ENCODE measurements at regions not wholly inside any gene's neighbourhood (a gene's known extent, or its start where the extent isn't known, plus 50 kb on each side); places are given as distances from the start of the nearest gene placed in this dataset.
"Not testable (repeated sequence)": the region's sequence is repeated elsewhere in the genome, so short reads cannot be mapped to it uniquely, and the experiment has no call there.

DNA sequence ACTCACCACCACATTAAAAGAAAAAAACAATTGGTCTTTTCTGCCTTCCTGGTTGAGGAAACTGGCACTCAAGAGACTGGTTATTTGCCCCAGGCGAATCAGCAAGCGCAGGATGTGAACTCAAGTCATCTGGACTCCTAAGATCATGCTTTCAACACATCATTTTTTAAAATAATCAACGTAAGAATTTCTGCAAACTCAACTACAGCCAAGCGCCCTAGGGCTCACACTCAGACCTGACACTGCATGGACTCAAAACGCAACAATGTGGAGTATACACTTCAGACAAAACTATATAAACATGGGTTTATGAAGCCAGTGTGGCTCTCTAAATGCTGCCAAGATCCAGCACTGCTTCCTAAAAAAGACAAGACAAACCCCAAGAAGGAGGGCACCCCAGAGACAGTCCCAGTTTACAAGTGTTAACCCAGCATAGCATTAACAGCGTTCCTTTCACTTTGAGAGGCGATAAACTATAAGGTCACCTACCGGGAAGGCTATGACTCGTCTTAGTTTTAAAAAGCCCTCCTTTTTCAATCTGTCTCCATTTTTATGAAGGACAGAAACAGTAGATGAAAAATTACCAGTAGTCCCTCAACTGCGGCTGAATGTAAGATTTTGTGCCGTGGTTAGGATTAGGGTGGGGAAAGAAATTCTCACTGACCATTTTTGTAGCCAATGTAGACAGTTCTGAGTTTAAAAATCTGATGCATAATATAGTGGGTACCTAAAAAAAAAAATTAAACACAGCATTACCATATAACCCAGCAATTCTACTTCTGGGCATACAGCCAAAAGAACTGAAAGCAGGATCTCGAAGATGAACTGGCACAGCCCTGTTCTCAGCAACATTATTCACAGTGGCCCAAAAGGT lies 54.8 kb downstream of the SIPA1L2 start:
- no peak overlapping the region for H3K4me3 ChIP-seq (ENCODE audit: low read length)
- TF ChIP-seq, protein P1, sequence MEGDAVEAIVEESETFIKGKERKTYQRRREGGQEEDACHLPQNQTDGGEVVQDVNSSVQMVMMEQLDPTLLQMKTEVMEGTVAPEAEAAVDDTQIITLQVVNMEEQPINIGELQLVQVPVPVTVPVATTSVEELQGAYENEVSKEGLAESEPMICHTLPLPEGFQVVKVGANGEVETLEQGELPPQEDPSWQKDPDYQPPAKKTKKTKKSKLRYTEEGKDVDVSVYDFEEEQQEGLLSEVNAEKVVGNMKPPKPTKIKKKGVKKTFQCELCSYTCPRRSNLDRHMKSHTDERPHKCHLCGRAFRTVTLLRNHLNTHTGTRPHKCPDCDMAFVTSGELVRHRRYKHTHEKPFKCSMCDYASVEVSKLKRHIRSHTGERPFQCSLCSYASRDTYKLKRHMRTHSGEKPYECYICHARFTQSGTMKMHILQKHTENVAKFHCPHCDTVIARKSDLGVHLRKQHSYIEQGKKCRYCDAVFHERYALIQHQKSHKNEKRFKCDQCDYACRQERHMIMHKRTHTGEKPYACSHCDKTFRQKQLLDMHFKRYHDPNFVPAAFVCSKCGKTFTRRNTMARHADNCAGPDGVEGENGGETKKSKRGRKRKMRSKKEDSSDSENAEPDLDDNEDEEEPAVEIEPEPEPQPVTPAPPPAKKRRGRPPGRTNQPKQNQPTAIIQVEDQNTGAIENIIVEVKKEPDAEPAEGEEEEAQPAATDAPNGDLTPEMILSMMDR (conservative IDR thresholded peaks at IDR 0.05; ENCODE audit: low read depth, low read length) = no peak
- no peak for DNase-seq (ENCODE audit: low read depth)

DNA sequence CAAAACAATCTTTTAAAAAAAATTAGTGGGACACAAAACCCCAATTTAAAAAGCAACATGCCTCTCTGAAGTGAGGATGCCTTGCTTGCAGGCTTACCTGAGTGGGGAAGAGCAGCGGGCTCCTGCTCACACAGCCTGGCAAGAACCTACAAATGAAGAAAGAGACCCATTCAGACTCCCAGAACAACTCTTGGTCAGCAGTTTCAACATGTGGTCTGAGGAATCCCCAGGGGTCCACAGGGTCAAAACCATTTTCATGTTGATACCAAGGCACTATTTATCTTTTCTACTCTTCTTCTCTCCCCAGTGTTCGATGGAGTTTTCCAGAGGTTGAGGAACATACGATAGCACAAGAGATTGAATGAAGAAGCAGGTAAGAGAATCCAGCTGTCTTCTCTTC lies 55.9 kb downstream of the SIPA1L2 start:
- TF ChIP-seq, protein P1 (conservative IDR thresholded peaks at IDR 0.05; ENCODE audit: low read depth, low read length) = no peak

DNA sequence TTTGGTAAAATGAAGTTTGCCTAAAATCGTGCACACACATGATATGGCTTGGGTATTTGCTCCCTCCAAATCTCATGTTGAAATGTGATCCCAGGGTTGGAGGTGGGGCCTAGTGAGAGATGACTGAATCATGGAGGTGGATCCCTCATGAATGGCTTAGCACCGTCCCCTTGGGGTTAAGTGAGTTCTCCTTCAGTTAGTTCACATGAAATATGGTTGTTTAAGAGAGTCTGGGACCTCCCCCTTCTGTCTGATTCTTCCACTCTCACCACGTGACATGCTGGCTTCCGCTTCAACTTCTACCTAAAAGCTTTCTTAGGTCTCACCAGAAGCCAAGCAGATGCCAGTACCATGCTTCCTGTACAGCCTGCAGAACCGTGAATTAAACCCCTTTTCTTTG lies 58.4 kb downstream of the SIPA1L2 start:
- TF ChIP-seq, protein P1 (conservative IDR thresholded peaks at IDR 0.05; ENCODE audit: low read depth, low read length) = no peak
- DNase-seq (ENCODE audit: low read depth) = no peak
- no peak overlapping the region for H3K4me3 ChIP-seq (ENCODE audit: low read length)

More for the DNA sequence above, 55.9 kb downstream of the SIPA1L2 start:
- DNase-seq (ENCODE audit: low read depth) = no peak
- H3K4me3 ChIP-seq (ENCODE audit: low read length) = no peak overlapping the region

DNA sequence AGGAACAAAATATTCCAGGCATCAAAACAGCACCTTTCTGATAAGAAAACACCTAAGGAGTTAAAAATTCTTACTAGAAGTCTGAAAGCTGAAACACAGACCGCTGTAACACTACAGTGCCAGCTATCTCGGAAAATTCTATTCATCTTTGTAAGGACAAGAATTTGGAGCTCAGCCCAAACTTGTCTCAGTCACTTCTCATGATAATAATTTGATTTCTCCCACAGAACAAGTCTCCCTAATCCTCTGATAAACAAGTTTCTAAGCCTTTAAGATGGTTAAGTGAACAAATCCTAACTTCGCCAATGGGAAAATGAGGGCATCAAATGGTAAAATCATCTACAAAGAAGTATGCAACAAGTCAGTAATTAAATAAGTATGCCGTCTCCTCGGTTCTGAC lies 59.9 kb downstream of the SIPA1L2 start:
- TF ChIP-seq, protein P1 (conservative IDR thresholded peaks at IDR 0.05; ENCODE audit: low read depth, low read length) = no peak
- no peak overlapping the region for H3K4me3 ChIP-seq (ENCODE audit: low read length)
- peak; percentile 89 for DNase-seq (ENCODE audit: low read depth)

DNA sequence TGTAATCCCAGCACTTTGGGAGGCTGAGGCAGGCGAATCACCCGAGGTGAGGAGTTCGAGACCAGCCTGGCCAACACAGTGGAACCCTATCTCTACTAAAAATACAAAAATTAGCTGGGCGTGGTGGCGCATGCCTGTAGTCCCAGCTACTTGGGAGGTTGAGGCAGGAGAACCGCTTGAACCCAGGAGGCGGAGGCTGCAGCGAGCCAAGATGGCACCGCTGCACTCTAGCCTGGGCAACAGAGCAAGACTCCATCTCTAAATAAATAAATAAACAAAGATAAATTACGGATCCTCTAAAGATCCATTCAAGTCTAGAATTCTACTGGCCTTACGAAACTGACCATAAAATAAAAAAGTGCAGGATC lies 60.4 kb downstream of the SIPA1L2 start:
- not testable (repeated sequence) for H3K4me3 ChIP-seq (ENCODE audit: low read length); DNase-seq (ENCODE audit: low read depth)

DNA sequence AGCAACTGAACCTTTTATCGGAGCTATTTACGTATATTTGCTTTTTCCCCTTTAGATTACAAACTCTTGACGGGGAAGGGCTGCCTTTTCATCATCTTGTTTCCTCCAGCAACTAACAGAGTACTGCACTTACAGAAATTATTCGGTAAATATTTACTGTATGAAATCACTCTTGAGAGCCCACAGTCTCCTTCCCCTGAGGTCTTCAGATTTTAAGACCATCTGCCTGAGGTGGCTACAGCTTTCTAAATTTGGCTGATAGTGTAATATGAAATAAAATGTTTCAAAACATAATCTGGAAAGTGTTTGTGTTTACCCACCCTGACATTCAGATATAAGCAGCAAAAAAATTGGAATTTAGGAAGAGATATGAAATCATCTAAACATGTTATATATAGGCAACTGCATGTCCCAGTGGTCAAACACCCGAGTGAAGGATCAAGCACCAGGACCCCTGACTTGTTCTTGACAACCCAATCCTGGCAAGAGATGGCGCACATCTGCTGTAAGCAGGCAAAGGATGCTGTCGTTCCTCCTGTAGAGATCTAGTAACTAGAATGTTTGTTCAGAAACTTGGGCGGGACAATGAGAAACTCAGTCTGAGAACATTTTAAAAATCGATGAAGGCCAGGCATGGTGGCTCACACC lies 60.9 kb downstream of the SIPA1L2 start:
- no peak overlapping the region for H3K4me3 ChIP-seq (ENCODE audit: low read length)
- no peak for DNase-seq (ENCODE audit: low read depth)
- TF ChIP-seq, protein P1 (conservative IDR thresholded peaks at IDR 0.05; ENCODE audit: low read depth, low read length) = no peak

DNA sequence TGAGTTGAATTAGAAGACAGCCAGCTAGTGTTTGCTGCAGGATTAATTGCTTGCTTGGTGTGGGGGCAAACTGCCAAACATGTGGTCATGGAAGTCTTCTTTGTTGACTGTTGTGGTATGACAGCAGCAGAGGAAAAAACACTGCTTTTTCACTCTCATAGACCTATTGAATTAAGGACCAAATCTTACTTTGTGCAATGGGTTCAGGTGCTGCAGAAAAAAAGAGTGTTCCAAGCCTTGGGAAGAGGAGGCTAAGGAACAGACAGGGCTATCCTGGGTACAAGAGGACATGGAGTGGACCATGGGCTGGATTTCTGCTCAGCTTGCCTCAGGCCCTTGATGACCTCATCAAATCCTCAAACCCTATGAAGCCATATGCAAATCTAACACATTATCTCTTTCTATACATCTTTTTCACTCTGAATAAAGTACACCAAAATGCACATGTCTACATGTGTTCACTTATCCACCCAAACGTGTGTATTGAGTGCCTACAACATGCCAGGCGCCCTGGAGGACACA lies 61.5 kb downstream of the SIPA1L2 start:
- DNase-seq (ENCODE audit: low read depth) = peak; percentile 12
- no peak overlapping the region for H3K4me3 ChIP-seq (ENCODE audit: low read length)
- TF ChIP-seq, protein P1 (conservative IDR thresholded peaks at IDR 0.05; ENCODE audit: low read depth, low read length) = no peak

Data from retinal pigment epithelial cell (primary cell).